ENCODE measurements at regions not wholly inside any gene's neighbourhood (a gene's known extent, or its start where the extent isn't known, plus 50 kb on each side); places are given as distances from the start of the nearest gene placed in this dataset.

DNA sequence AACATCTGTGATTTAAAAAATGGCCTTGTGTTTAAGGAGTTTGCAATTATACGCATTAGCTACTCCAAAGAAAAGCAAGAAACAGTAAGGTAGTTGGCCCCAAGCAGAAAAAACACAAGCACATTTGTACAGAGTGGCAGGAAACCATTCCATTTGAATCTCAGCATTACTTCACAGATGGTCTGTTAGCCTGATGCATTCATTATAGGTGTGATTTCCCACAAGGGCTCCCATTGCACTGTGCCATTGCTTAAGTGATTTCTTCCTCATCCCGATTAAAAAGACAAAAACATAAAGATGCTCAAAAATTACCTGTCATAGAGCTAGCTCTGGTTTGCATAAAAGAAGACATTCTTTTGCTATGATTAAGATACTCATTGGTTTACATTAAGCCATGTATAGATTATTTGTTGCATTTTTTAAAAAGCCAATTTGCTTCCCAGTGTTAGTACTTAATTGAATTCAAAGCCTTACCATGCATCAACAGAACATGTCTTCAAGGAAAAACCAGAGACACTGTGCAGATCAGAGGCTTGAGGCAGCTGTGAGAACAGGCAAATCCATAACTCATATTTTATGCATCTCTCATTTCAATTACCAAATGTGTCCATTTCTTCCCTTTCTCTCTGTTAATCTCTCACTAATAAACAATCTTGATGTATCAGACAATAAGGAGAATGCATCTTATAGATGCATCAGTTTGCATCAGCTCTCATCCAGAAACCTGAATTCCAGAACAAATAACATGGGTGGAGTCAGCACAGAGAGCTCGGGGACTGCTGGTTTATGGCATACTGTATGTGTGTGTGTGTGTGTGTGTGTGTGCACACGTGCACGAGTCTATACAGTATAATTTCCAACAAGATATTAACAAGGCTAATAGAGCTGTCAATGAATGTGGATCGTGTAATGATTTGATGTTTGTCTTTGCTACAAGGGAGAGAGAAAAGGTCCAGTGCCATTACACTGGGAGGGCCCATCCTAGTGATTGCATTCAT lies 558.6 kb upstream of the HS6ST1 start:
- TF ChIP-seq, protein P1, sequence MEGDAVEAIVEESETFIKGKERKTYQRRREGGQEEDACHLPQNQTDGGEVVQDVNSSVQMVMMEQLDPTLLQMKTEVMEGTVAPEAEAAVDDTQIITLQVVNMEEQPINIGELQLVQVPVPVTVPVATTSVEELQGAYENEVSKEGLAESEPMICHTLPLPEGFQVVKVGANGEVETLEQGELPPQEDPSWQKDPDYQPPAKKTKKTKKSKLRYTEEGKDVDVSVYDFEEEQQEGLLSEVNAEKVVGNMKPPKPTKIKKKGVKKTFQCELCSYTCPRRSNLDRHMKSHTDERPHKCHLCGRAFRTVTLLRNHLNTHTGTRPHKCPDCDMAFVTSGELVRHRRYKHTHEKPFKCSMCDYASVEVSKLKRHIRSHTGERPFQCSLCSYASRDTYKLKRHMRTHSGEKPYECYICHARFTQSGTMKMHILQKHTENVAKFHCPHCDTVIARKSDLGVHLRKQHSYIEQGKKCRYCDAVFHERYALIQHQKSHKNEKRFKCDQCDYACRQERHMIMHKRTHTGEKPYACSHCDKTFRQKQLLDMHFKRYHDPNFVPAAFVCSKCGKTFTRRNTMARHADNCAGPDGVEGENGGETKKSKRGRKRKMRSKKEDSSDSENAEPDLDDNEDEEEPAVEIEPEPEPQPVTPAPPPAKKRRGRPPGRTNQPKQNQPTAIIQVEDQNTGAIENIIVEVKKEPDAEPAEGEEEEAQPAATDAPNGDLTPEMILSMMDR (IDR thresholded peaks at IDR 0.05): no peak
- TF ChIP-seq POLR2AphosphoS5 (IDR thresholded peaks at IDR 0.05) (no peak), POLR2A (IDR thresholded peaks at IDR 0.05) (no peak)

All from prostate gland (tissue), 2 donors.